ENCODE measurements at regions not wholly inside any gene's neighbourhood (a gene's known extent, or its start where the extent isn't known, plus 50 kb on each side); places are given as distances from the start of the nearest gene placed in this dataset.

DNA sequence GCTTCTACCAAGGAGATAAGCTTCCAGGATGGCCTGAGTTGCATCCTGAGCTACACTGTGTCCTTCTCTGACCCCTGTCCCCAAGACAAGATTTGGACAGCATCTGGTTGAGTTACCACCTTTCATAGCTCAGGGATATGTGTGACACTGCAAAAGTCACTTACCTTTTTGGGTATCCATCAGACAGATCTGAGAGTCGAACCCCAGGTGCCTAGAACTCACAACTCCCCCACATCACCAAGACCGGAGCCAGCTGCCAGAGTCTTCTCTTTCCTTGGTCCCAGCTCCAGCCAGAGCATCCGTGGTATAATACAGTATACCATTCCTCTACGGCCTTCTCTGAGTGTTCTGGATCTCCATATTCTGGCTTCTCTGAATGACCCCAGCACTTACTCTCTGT lies 133.0 kb downstream of the CD83 start:
- Histone ChIP-seq H3K4me1 (no peaks in the 10 kb centered on the region), H3K9me3 (no peaks in the 10 kb centered on the region), H3K4me3 (no peak overlapping the region), H3K36me3 (no peaks in the 10 kb centered on the region), H3K27me3 (no peaks in the 10 kb centered on the region), H3K27ac (no peak overlapping the region)
- peak; percentile 52 to 58 for DNase-seq (ENCODE audit: extremely low spot score in 2 of 2)
- TF ChIP-seq, protein P1, sequence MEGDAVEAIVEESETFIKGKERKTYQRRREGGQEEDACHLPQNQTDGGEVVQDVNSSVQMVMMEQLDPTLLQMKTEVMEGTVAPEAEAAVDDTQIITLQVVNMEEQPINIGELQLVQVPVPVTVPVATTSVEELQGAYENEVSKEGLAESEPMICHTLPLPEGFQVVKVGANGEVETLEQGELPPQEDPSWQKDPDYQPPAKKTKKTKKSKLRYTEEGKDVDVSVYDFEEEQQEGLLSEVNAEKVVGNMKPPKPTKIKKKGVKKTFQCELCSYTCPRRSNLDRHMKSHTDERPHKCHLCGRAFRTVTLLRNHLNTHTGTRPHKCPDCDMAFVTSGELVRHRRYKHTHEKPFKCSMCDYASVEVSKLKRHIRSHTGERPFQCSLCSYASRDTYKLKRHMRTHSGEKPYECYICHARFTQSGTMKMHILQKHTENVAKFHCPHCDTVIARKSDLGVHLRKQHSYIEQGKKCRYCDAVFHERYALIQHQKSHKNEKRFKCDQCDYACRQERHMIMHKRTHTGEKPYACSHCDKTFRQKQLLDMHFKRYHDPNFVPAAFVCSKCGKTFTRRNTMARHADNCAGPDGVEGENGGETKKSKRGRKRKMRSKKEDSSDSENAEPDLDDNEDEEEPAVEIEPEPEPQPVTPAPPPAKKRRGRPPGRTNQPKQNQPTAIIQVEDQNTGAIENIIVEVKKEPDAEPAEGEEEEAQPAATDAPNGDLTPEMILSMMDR (IDR thresholded peaks at IDR 0.05) = no peak
- TF ChIP-seq POLR2A (IDR thresholded peaks at IDR 0.05) = no peak
- no peak for TF ChIP-seq POLR2AphosphoS5 (IDR thresholded peaks at IDR 0.05; ENCODE audit: insufficient read depth in 1 of 2, low read depth in 1 of 2)
- intact Hi-C loops (cut with DNase I) = no loop called here

DNA sequence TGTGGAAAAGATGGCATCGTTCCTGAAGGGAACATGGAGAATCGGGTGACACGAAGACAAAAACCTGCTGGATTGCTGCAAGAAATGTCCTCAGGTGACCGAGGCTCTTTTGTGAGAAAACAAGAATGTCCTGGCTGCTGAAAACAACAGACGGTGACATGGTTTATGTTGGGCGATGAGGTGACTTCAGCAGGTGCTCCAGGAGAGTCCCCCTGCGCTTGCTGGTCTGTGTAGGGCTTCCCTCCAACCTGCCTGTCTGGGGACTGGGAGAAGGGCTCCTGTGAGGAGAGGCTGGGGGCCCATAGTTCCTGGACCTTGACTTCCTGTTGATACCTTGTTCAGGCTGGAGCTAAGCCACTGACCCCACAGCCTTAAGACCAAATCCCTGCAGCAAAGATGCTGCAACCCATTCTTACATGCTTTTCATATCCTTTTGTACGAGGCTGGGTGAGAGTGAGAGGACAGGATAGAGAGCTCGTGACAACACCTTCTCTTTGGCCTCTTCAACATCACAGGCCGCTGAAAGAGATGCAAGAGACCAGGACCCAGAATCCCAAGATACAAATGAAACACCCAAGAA lies 134.8 kb downstream of the CD83 start:
- no peak overlapping the region for H3K27ac ChIP-seq
- peak in 1 of 2 donors; percentile 47 for DNase-seq (ENCODE audit: extremely low spot score in 2 of 2)
- H3K27me3 ChIP-seq = no peaks in the 10 kb centered on the region
- TF ChIP-seq POLR2AphosphoS5 (IDR thresholded peaks at IDR 0.05; ENCODE audit: insufficient read depth in 1 of 2, low read depth in 1 of 2) (no peak), POLR2A (IDR thresholded peaks at IDR 0.05) (no peak)
- TF ChIP-seq, protein P1 (IDR thresholded peaks at IDR 0.05) = no peak
- H3K4me1 ChIP-seq = no peaks in the 10 kb centered on the region
- H3K9me3 ChIP-seq = no peaks in the 10 kb centered on the region
- no peaks in the 10 kb centered on the region for H3K36me3 ChIP-seq
- intact Hi-C loops (cut with DNase I) = no loop called here
- H3K4me3 ChIP-seq = no peak overlapping the region

DNA sequence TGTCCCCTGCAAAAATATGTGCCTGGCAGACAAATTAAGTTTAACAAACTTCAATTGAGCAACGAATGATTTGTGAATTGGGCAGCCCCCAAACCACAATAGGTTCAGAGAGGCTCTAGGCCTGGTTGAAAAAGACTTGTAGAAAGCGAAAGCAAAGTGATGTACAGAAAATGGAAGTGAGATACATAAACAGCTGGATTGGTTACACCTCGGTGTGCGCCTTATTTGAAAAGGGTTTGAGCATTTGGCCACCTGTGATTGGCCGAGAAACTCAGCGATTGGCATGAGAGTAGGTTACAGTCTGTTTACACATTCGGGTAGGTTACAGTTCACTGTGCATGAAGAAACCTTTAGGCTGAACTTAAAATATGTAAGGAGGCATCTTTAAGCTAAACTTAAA lies 136.9 kb downstream of the CD83 start:
- no peaks in the 10 kb centered on the region for H3K36me3 ChIP-seq
- no peak overlapping the region for H3K27ac ChIP-seq
- no peaks in the 10 kb centered on the region for H3K27me3 ChIP-seq
- H3K9me3 ChIP-seq = no peaks in the 10 kb centered on the region
- DNase-seq (ENCODE audit: extremely low spot score in 2 of 2) = peak in 1 of 2 donors; percentile 20
- no peak overlapping the region for H3K4me3 ChIP-seq
- intact Hi-C loops (cut with DNase I) = no loop called here
- TF ChIP-seq, protein P1 (IDR thresholded peaks at IDR 0.05) = no peak
- TF ChIP-seq POLR2AphosphoS5 (IDR thresholded peaks at IDR 0.05; ENCODE audit: insufficient read depth in 1 of 2, low read depth in 1 of 2) (no peak), POLR2A (IDR thresholded peaks at IDR 0.05) (no peak)
- no peaks in the 10 kb centered on the region for H3K4me1 ChIP-seq

DNA sequence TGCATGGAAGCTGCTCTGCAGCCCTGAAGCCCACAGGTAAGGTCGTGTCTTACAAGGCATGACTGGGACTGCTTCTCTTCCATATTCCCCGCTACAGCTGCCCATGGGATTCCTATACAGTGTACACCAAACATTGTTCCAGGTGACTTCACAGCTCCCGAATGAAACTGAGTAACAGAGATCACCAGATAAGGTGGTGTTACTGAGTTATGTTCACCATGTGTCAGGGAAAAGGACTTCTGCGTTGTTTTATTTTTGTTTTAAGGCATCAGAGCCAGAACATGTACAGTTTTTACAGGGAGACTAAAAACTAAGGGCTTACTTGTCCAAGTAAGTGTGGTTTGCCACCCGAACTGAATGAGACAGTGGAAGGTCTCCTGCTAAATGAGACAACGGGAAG lies 138.3 kb downstream of the CD83 start:
- intact Hi-C loops (cut with DNase I) = no loop called here
- Histone ChIP-seq H3K4me3 (no peak overlapping the region), H3K4me1 (no peaks in the 10 kb centered on the region), H3K9me3 (no peaks in the 10 kb centered on the region), H3K36me3 (no peaks in the 10 kb centered on the region), H3K27me3 (no peaks in the 10 kb centered on the region), H3K27ac (no peak overlapping the region)
- TF ChIP-seq, protein P1 (IDR thresholded peaks at IDR 0.05) = no peak
- no peak for TF ChIP-seq POLR2A (IDR thresholded peaks at IDR 0.05)
- TF ChIP-seq POLR2AphosphoS5 (IDR thresholded peaks at IDR 0.05; ENCODE audit: insufficient read depth in 1 of 2, low read depth in 1 of 2) = no peak
- peak in 1 of 2 donors; percentile 25 for DNase-seq (ENCODE audit: extremely low spot score in 2 of 2)

DNA sequence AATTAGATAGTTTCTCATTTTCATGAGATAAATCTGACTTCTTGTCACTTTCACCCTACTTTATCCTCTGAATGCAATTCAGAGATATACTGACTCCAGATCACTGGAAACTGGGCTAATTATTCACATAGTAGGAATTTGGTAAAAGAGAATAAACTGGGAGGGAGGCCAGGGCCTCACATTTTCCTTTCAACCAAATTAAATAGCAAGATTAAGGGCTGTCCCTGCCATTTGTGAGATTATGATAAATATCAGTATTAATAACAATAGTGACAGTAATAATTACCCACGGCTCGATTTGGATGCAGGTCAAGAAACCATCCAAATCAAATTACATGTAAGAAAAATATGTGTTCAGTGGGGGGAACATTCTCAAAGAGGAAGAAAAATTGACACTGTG lies 140.5 kb downstream of the CD83 start:
- H3K36me3 ChIP-seq = no peaks in the 10 kb centered on the region
- intact Hi-C loops (cut with DNase I) = no loop called here
- H3K9me3 ChIP-seq = no peaks in the 10 kb centered on the region
- no peak overlapping the region for H3K27ac ChIP-seq
- H3K4me3 ChIP-seq = no peak overlapping the region
- no peak for DNase-seq (ENCODE audit: extremely low spot score in 2 of 2)
- H3K4me1 ChIP-seq = no peaks in the 10 kb centered on the region
- TF ChIP-seq, protein P1 (IDR thresholded peaks at IDR 0.05) = no peak
- no peak for TF ChIP-seq POLR2AphosphoS5 (IDR thresholded peaks at IDR 0.05; ENCODE audit: insufficient read depth in 1 of 2, low read depth in 1 of 2)
- TF ChIP-seq POLR2A (IDR thresholded peaks at IDR 0.05) = no peak
- no peaks in the 10 kb centered on the region for H3K27me3 ChIP-seq
